Esophagus muscularis mucosa (tissue), 4 donors: ENCODE measurements at regions not wholly inside any gene's neighbourhood (a gene's known extent, or its start where the extent isn't known, plus 50 kb on each side); places are given as distances from the start of the nearest gene placed in this dataset.

Experiments used
- EP300 ChIP-seq: sonication (generic); formaldehyde crosslinking; IDR thresholded peaks from one replicate; pipeline ENCODE4 v1.6.1; 2017; ENCODE audit warnings: antibody characterized with exemption
- POLR2A ChIP-seq: fragments of 450-650 bp; IDR thresholded peaks from one replicate; pipeline ENCODE4 v1.6.1; 2017; ENCODE audit warnings: antibody characterized with exemption, moderate library complexity, mild to moderate bottlenecking, low read depth
- POLR2AphosphoS5 ChIP-seq, 2 donors: sonication (generic); formaldehyde crosslinking; IDR thresholded peaks; one replicate each; pipeline ENCODE4 v1.6.1; 2017; ENCODE audit warnings: antibody characterized with exemption in 2 of 2
- TF ChIP-seq, protein P1 (sequence below), 3 experiments: fragments of 200-600 bp in 2 of 3; fragments of 450-650 bp in 1 of 3; sonication (generic) in 2 of 3; IDR thresholded peaks; one replicate each; pipeline ENCODE4 v1.5.1; 2017 to 2019; ENCODE audit warnings: antibody characterized with exemption in 3 of 3, mild to moderate bottlenecking in 2 of 3, moderate library complexity in 1 of 3

DNA sequence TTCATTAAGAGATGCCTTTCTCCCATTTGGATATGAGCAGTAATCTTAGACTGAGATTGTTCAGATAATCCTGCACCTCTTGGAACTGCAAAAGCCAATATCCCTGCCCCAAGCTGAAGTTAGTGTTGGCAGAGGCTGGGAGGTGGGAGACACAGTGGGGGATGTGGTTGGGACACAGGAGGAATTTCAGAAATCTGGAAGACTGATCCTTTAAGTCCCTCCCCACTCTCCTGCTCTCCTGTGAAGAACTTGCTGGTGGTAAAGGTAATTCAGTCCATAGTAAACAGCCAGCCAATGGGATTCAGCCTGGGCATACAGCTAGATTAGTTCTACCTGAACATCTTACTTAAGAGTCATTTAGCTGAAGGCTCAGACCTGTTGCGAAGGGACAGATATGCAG is 50.0 kb upstream of the TMEM178A start:
- TF ChIP-seq, protein P1, sequence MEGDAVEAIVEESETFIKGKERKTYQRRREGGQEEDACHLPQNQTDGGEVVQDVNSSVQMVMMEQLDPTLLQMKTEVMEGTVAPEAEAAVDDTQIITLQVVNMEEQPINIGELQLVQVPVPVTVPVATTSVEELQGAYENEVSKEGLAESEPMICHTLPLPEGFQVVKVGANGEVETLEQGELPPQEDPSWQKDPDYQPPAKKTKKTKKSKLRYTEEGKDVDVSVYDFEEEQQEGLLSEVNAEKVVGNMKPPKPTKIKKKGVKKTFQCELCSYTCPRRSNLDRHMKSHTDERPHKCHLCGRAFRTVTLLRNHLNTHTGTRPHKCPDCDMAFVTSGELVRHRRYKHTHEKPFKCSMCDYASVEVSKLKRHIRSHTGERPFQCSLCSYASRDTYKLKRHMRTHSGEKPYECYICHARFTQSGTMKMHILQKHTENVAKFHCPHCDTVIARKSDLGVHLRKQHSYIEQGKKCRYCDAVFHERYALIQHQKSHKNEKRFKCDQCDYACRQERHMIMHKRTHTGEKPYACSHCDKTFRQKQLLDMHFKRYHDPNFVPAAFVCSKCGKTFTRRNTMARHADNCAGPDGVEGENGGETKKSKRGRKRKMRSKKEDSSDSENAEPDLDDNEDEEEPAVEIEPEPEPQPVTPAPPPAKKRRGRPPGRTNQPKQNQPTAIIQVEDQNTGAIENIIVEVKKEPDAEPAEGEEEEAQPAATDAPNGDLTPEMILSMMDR (IDR thresholded peaks at IDR 0.05), result no peak
- TF ChIP-seq POLR2A, result no peak
- no peak for TF ChIP-seq POLR2AphosphoS5 (IDR thresholded peaks at IDR 0.05)
- no peak for TF ChIP-seq EP300
